B cell (primary cell): ENCODE measurements at regions not wholly inside any gene's neighbourhood (a gene's known extent, or its start where the extent isn't known, plus 50 kb on each side); places are given as distances from the start of the nearest gene placed in this dataset.

Experiments used
- ATAC-seq: fragments of 200-7000 bp; cut with Tn5 transposase; one replicate; pipeline ENCODE4 v1.10.0; 2021; ENCODE audit warnings: low read depth, mild to moderate bottlenecking, moderate number of reproducible peaks, moderate library complexity
- CTCF ChIA-PET: fragments of 350-600 bp; sonication (Branson Sonifier 250); formaldehyde crosslinking; loops from one replicate; lab custom pipeline; 2021; ENCODE audit warnings: antibody characterized with exemption, inconsistent platforms; lab: Charles Lee
- POLR2A ChIA-PET: fragments of 350-600 bp; sonication (Branson Sonifier 250); formaldehyde crosslinking; loops from one replicate; lab custom pipeline; 2021; ENCODE audit warnings: antibody characterized with exemption; lab: Charles Lee
- DNase-seq: peaks from one replicate; pipeline ENCODE4 v3.0.0; 2013
- H2AFZ ChIP-seq: 2 replicates; pipeline ENCODE4 v1.6.1; 2012; ENCODE audit warnings: mild to moderate bottlenecking, low read depth, low read length; ENCODE audit not compliant: insufficient read depth, poor library complexity, severe bottlenecking
- H3K27ac ChIP-seq, 2 donors: 1 replicate in 1 of 2; 2 replicates in 1 of 2; pipeline ENCODE4 v1.5.1; 2012 to 2013; ENCODE audit warnings: low read length in 2 of 2, mild to moderate bottlenecking in 2 of 2, moderate library complexity in 1 of 2
- H3K27me3 ChIP-seq, 4 experiments: fragments of 200-600 bp in 1 of 4; sonication (generic) in 1 of 4; replicated peaks in 1 of 4; 1 replicate in 2 of 4; 2 replicates in 2 of 4; pipeline versions ENCODE4 v1.6.1 to v1.7.0; 2013 to 2016; ENCODE audit warnings: low read length in 3 of 4, mild to moderate bottlenecking in 2 of 4, mixed read lengths in 1 of 4, moderate library complexity in 1 of 4; ENCODE audit not compliant: insufficient read depth in 4 of 4, control insufficient read depth in 3 of 4; ENCODE audit errors: control extremely low read depth in 1 of 4
- H3K36me3 ChIP-seq, 2 experiments: replicated peaks in 1 of 2; 1 replicate in 1 of 2; 2 replicates in 1 of 2; pipeline versions ENCODE4 v1.6.1 to v1.7.1; 2013; ENCODE audit warnings: low read length in 1 of 2; ENCODE audit not compliant: insufficient read depth in 2 of 2, control insufficient read depth in 1 of 2; ENCODE audit errors: control extremely low read depth in 1 of 2, extremely low read depth in 1 of 2
- H3K4me1 ChIP-seq, 2 donors: fragments of 200-600 bp in 1 of 2; sonication (generic) in 1 of 2; 1 replicate in 1 of 2; 2 replicates in 1 of 2; pipeline versions ENCODE4 v1.5.1 to v1.6.1; 2013 to 2017; ENCODE audit warnings: low read length in 2 of 2; ENCODE audit not compliant: control insufficient read depth in 2 of 2, insufficient read depth in 2 of 2
- H3K4me2 ChIP-seq: replicated peaks from 2 replicates; pipeline ENCODE3; 2012; ENCODE audit warnings: mild to moderate bottlenecking, low read depth, low read length; ENCODE audit not compliant: poor library complexity, severe bottlenecking
- H3K4me3 ChIP-seq, 5 experiments: fragments of 200-600 bp in 1 of 5; sonication (generic) in 1 of 5; 1 replicate in 3 of 5; 2 replicates in 2 of 5; pipeline versions ENCODE4 v1.5.1 to v1.7.0; 2011 to 2016; ENCODE audit warnings: low read length in 4 of 5, mild to moderate bottlenecking in 4 of 5, low read depth in 2 of 5, control low read depth in 1 of 5, moderate library complexity in 1 of 5; ENCODE audit not compliant: insufficient read depth in 1 of 5; ENCODE audit errors: control extremely low read depth in 1 of 5, extremely low read depth in 1 of 5
- H3K79me2 ChIP-seq: fragments of 200-600 bp; sonication (generic); one replicate; pipeline ENCODE4 v1.6.0; 2016; ENCODE audit warnings: low read length; ENCODE audit not compliant: control insufficient read depth, insufficient read depth
- H3K9ac ChIP-seq: fragments of 200-600 bp; sonication (generic); 2 replicates; pipeline ENCODE4 v1.6.1; 2017; ENCODE audit warnings: mild to moderate bottlenecking, low read length, moderate library complexity
- H3K9me3 ChIP-seq, 3 donors: one replicate each; pipeline versions ENCODE4 v1.6.1 to v1.7.1; 2013; ENCODE audit warnings: low read length in 2 of 3; ENCODE audit not compliant: control insufficient read depth in 2 of 3, insufficient read depth in 1 of 3; ENCODE audit errors: control extremely low read depth in 1 of 3
- H4K20me1 ChIP-seq: 2 replicates; pipeline ENCODE4 v1.6.0; 2012; ENCODE audit warnings: mild to moderate bottlenecking, low read length; ENCODE audit not compliant: insufficient read depth, control insufficient read depth, poor library complexity, severe bottlenecking
- H3K27ac Mint-ChIP-seq: one replicate; pipeline ENCODE4 v1.8.0; 2021; ENCODE audit warnings: mixed read lengths
- H3K27me3 Mint-ChIP-seq: one replicate; pipeline ENCODE4 v1.8.0; 2021; ENCODE audit warnings: mixed read lengths
- H3K4me1 Mint-ChIP-seq: one replicate; pipeline ENCODE4 v1.8.0; 2021; ENCODE audit warnings: mixed read lengths
- H3K4me3 Mint-ChIP-seq: one replicate; pipeline ENCODE4 v1.8.0; 2021; ENCODE audit warnings: mixed read lengths
- H3K9me3 Mint-ChIP-seq: one replicate; pipeline ENCODE4 v1.8.0; 2022; ENCODE audit warnings: mixed read lengths; ENCODE audit not compliant: insufficient read depth
- EZH2 ChIP-seq: IDR thresholded peaks from 2 replicates; pipeline ENCODE4 v1.6.1; 2012; ENCODE audit warnings: borderline replicate concordance, low read depth, mild to moderate bottlenecking, moderate library complexity, low read length; ENCODE audit not compliant: insufficient read depth, poor library complexity, severe bottlenecking
- WGBS: methylation state at CpG from one replicate; pipeline ENCODE4 v1.1.5; 2013; ENCODE audit warnings: missing lambda C conversion rate; ENCODE audit not compliant: insufficient coverage; 5-methylcytosine and 5-hydroxymethylcytosine counted together
- intact Hi-C: fragments of 100-400 bp; cut with micrococcal nuclease; formaldehyde crosslinking; loops from one replicate; pipeline ENCODE4 v1.10.0; 2022
- TF ChIP-seq, protein P1 (sequence below): fragments of 200-600 bp; IDR thresholded peaks from one replicate; pipeline ENCODE4 v1.8.0; 2022; ENCODE audit warnings: antibody characterized with exemption, mild to moderate bottlenecking

GRCh38 chr18:10350661-10351060 lies 103.8 kb upstream of the APCDD1 start:
- TF ChIP-seq EZH2, result no peak
- TF ChIP-seq, protein P1, sequence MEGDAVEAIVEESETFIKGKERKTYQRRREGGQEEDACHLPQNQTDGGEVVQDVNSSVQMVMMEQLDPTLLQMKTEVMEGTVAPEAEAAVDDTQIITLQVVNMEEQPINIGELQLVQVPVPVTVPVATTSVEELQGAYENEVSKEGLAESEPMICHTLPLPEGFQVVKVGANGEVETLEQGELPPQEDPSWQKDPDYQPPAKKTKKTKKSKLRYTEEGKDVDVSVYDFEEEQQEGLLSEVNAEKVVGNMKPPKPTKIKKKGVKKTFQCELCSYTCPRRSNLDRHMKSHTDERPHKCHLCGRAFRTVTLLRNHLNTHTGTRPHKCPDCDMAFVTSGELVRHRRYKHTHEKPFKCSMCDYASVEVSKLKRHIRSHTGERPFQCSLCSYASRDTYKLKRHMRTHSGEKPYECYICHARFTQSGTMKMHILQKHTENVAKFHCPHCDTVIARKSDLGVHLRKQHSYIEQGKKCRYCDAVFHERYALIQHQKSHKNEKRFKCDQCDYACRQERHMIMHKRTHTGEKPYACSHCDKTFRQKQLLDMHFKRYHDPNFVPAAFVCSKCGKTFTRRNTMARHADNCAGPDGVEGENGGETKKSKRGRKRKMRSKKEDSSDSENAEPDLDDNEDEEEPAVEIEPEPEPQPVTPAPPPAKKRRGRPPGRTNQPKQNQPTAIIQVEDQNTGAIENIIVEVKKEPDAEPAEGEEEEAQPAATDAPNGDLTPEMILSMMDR, result no peak
- Mint-ChIP-seq H3K4me1 (no peaks in the 10 kb centered on the region), H3K27ac (no peak overlapping the region), H3K27me3 (no peaks in the 10 kb centered on the region), H3K9me3 (no peaks in the 10 kb centered on the region), H3K4me3 (no peak overlapping the region)
- H3K36me3 ChIP-seq, result no peaks in the 10 kb centered on the region
- H2AFZ ChIP-seq, result no peak overlapping the region
- no peak overlapping the region for H3K4me3 ChIP-seq
- no peak for DNase-seq
- no peak for ATAC-seq
- no peak overlapping the region for H3K9ac ChIP-seq
- WGBS, result 92% methylated on average over 10 of the region's 10 CpGs
- intact Hi-C loops, result no loop called here
- H4K20me1 ChIP-seq, result no peaks in the 10 kb centered on the region
- H3K9me3 ChIP-seq, result peaks cover 0 to 5% (median 0%) of the 10 kb centered on the region in 3 donors
- no peak overlapping the region for H3K4me2 ChIP-seq
- CTCF ChIA-PET, result no interaction called here
- H3K4me1 ChIP-seq, result no peaks in the 10 kb centered on the region
- no peaks in the 10 kb centered on the region for H3K27me3 ChIP-seq
- H3K79me2 ChIP-seq, result no peaks in the 10 kb centered on the region
- POLR2A ChIA-PET, result no interaction called here
- H3K27ac ChIP-seq, result no peak overlapping the region

DNA sequence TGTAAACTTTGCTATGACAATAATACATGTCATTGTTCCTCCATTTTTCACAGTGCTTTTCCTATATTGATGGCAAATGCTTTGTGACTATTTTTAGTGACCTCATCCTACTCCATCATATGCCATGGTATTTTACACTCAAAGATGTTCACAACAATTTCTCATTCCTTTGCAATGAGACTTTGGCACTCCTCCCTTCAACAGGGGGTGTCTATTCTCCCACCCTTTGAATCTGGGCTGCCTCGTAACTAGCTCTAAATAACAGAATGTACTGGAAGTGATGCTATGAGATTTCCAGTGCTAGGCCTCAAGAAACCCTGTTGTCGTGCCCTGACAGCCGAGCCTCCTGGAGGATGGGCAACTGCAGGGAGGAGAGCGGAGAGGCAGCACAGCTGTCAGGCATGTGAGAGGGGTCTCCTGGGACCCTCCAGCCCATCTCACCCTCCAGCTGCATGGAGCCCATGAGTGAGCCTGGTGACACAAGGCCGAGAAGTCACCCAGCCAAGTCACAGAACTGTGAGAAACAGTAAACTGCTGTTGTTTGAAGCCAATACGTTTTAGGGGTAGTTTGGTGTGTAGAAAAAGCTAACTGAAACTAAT lies 103.1 kb upstream of the APCDD1 start:
- DNase-seq (no peak), ATAC-seq (no peak)
- intact Hi-C loops, result no loop called here
- H3K4me1 ChIP-seq, result no peaks in the 10 kb centered on the region
- TF ChIP-seq, protein P1, result no peak
- TF ChIP-seq EZH2, result no peak
- H3K27ac Mint-ChIP-seq, result no peak overlapping the region
- H3K4me3 ChIP-seq, result no peak overlapping the region
- H3K9ac ChIP-seq, result no peak overlapping the region
- no peak overlapping the region for H3K4me3 Mint-ChIP-seq
- no peak overlapping the region for H3K4me2 ChIP-seq
- no peaks in the 10 kb centered on the region for H3K27me3 ChIP-seq
- H3K9me3 Mint-ChIP-seq, result peaks cover 5% of the 10 kb centered on the region
- peak overlapping the region; percentile 17 for H2AFZ ChIP-seq
- H3K4me1 Mint-ChIP-seq, result no peaks in the 10 kb centered on the region
- WGBS, result 60% methylated on average over 3 of the region's 6 CpGs
- H3K27ac ChIP-seq, result no peak overlapping the region
- H3K27me3 Mint-ChIP-seq, result no peaks in the 10 kb centered on the region
- H3K9me3 ChIP-seq, result peaks cover 0 to 10% (median under 1%) of the 10 kb centered on the region in 3 donors
- POLR2A ChIA-PET, result no interaction called here
- no peaks in the 10 kb centered on the region for H3K36me3 ChIP-seq
- CTCF ChIA-PET, result no interaction called here
- no peaks in the 10 kb centered on the region for H4K20me1 ChIP-seq
- H3K79me2 ChIP-seq, result no peaks in the 10 kb centered on the region
